ENCODE measurements at regions not wholly inside any gene's neighbourhood (a gene's known extent, or its start where the extent isn't known, plus 50 kb on each side); places are given as distances from the start of the nearest gene placed in this dataset.
A peak's percentile ranks its signal among the peaks of the same experiment; 100 is the strongest.

GRCh38 chr4:140316799-140317198 is 56.6 kb upstream of the SCOC start:
- no peak for DNase-seq (ENCODE audit: low spot score)

GRCh38 chr4:140315970-140316369 is 57.5 kb upstream of the SCOC start:
- no peak for DNase-seq (ENCODE audit: low spot score)

- DNase-seq (ENCODE audit: low spot score): no peak
These were observed 58.0 kb upstream of the SCOC start for GRCh38 chr4:140315438-140315837.

- DNase-seq (ENCODE audit: low spot score): no peak
These were observed 58.4 kb upstream of the SCOC start for GRCh38 chr4:140315019-140315418.

GRCh38 chr4:140312100-140312499 is 61.3 kb upstream of the SCOC start:
- no peak for DNase-seq (ENCODE audit: low spot score)

- no peak for DNase-seq (ENCODE audit: low spot score)
These were observed 62.1 kb upstream of the SCOC start for GRCh38 chr4:140311257-140311835.

GRCh38 chr4:140309124-140309870 is 64.1 kb upstream of the SCOC start:
- DNase-seq (ENCODE audit: low spot score): no peak

- DNase-seq (ENCODE audit: low spot score): no peak
These were observed 64.9 kb upstream of the SCOC start for GRCh38 chr4:140308366-140309123.

GRCh38 chr4:140305053-140305452 is 68.4 kb upstream of the SCOC start:
- no peak for DNase-seq (ENCODE audit: low spot score)

- no peak for DNase-seq (ENCODE audit: low spot score)
These were observed 69.1 kb upstream of the SCOC start for GRCh38 chr4:140304346-140304745.

- peak; percentile 87 for DNase-seq (ENCODE audit: low spot score)
These were observed 71.1 kb upstream of the SCOC start for GRCh38 chr4:140302151-140302859.

- DNase-seq (ENCODE audit: low spot score): no peak
These were observed 73.0 kb upstream of the SCOC start for GRCh38 chr4:140300271-140300970.

- DNase-seq (ENCODE audit: low spot score): no peak
These were observed 75.4 kb upstream of the SCOC start for GRCh38 chr4:140298001-140298400.

- DNase-seq (ENCODE audit: low spot score): no peak
These were observed 76.2 kb upstream of the SCOC start for GRCh38 chr4:140297221-140297570.

GRCh38 chr4:140296335-140297220 is 76.9 kb upstream of the SCOC start:
- peak; percentile 83 for DNase-seq (ENCODE audit: low spot score)

- DNase-seq (ENCODE audit: low spot score): no peak
These were observed 79.5 kb upstream of the SCOC start for GRCh38 chr4:140293979-140294378.

GRCh38 chr4:140291259-140291658 is 82.2 kb upstream of the SCOC start:
- DNase-seq (ENCODE audit: low spot score): no peak

- no peak for DNase-seq (ENCODE audit: low spot score)
These were observed 84.0 kb upstream of the SCOC start for GRCh38 chr4:140289486-140289885.

- DNase-seq (ENCODE audit: low spot score): no peak
These were observed 87.0 kb upstream of the SCOC start for GRCh38 chr4:140286456-140286855.

GRCh38 chr4:140284456-140284855 is 89.0 kb upstream of the SCOC start:
- DNase-seq (ENCODE audit: low spot score): no peak
